COLO668 (cell line): ENCODE measurements at regions not wholly inside any gene's neighbourhood (a gene's known extent, or its start where the extent isn't known, plus 50 kb on each side); places are given as distances from the start of the nearest gene placed in this dataset.
"Not testable (repeated sequence)": the region's sequence is repeated elsewhere in the genome, so short reads cannot be mapped to it uniquely, and the experiment has no call there.

Experiments used
- DNase-seq: peaks from one replicate; lab custom pipeline; 2025; ENCODE audit not compliant: unreplicated experiment; lab: John Stamatoyannopoulos, UW

DNA sequence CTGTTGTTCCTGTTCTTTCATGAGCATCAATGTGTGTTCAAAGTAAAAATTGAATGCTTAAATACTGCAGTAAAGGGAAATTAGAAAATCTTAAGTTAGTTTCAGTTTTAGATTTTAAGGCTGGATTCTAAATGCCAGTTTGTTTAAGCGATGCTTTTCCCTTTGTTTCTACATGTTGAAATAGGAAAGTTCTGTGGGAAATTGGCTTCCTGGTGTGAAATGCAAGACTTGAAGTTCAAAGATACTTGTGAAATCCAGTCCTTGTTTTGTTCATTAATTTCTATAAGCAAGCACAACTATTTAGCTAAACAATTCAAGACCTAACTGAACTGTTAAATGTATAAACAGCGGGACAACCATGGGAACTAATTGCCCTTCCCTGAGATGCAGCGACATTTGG, 149.1 kb downstream of the LYPLAL1 start:
- no peak for DNase-seq

GRCh38 chr1:219320563-219320962, 146.9 kb downstream of the LYPLAL1 start:
- DNase-seq: not testable (repeated sequence)

DNA sequence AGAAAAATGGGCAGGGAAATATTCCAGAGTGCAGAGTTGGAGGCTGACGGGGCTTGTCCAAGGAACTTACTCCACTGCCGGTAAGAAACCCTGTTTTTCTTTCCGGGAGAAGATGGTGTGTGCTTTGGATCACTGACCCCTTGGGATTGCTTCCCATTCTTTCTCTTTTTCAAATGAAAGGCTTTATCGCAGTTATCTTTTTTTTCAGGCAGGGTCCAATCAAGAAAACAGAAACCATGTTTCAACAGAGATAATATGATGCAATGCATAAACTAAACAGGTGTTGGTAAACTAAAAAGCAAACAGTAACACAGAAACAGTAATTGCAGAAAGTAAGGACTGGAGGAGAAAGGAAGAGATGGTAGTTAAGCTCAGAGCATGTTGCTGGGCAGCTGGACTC, 145.1 kb downstream of the LYPLAL1 start:
- DNase-seq: no peak

DNA sequence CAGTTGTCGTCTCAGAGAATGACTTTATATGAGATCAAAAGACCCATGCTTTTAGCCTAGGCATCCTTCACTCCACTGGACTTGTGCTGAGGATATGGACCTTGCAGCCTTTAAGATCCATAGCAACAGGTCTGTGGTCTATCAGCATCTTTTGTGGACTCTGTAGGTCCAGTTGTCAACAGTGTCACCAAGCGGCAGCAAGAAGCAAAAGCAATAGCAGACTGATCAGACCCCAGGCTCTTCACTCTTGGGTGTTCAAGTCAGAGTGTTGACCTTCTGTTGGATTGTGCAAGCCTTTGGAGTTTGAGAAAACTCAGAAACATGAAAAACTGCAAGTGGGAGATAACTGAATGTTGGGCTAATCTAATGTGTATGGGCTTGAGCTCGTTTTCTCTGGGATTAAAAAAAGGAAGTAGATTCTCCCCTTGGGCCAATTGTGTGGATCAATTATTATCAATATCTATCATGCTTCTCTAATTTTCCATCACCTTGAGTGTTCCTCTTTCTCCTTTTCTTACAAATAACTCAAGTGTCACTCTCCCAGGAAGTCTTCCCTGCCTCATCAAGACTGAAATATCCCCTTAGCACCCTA, 144.2 kb downstream of the LYPLAL1 start:
- no peak for DNase-seq

GRCh38 chr1:219316066-219316465, 142.4 kb downstream of the LYPLAL1 start:
- no peak for DNase-seq

DNA sequence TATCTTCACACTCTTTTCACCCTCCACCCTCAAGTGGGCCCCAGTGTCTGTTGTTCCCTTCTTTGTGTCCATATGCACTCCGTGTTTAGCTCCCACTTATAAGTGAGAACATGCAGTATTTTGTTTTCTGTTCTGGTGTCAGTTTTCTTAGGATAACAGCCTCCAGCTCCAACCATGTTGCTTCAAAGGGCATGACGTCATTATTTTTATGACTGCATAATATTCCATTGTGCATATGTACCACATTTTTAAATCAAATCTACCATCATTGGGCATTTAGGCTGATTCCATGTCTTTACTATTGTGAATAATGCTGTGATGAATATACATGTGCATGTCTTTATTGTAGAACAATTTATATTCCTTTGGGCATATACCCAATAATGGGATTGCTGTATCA, 140.3 kb downstream of the LYPLAL1 start:
- no peak for DNase-seq

GRCh38 chr1:219312967-219313366, 139.3 kb downstream of the LYPLAL1 start:
- no peak for DNase-seq

- no peak for DNase-seq
Measured at GRCh38 chr1:219310181-219310728, 136.6 kb downstream of the LYPLAL1 start.

DNA sequence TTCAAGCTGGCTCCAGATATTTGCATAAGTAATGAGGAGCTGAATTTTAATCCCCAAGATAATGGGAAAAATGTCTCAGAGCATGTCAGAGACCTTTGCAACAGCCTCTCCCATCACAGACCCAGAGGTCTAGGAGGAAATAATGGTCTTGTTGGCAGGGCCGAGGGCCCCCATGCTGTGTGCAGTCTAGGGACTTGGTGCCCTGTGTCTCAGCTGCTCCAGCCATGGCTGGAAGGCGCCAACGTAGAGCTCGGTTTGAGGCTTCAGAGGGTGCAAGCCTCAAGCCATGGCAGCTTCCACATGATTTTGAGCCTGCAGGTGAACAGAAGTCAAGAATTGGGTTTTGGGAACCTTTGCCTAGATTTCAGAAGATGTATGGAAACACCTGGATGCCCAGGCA, 134.7 kb downstream of the LYPLAL1 start:
- no peak for DNase-seq

GRCh38 chr1:219304227-219305226, 130.8 kb downstream of the LYPLAL1 start:
- DNase-seq: no peak

DNA sequence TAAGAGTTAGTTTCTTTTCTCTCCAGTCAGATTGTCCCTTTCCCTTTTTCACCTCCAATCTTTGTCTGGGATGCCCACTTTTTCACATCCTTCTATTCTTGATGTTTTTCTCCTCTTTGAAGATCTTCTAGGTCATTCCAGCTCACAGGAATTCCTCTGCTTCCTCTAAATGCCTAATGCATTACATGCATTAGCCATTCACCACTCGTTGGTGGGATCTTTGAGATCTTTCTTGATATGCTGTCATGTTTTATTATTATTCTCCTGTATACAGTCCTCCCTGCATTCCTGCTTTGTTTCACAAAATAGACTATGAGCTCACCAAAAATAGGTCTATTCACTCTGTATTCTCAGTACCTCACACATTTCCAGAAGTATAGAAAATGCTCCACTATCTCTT, 129.0 kb downstream of the LYPLAL1 start:
- no peak for DNase-seq

DNA sequence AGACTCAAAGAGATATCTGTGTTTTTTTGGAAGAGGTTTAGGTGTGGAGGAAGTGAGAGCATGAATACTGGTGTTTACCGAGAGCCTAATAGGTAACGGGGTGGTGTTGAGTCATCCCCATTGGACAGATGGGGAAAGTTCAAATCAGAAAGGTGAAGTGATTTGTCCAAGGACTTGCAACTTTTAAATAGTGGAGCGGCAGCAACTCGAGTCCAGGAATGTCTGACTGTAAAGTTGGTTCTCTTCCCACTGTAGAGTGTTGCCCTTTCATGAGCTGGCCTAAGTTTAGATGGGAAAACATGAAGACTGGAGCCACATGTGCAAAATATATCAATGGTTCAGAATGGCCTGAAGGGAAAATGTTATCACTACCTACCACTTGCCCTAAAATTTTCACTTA, 125.7 kb downstream of the LYPLAL1 start:
- no peak for DNase-seq

DNA sequence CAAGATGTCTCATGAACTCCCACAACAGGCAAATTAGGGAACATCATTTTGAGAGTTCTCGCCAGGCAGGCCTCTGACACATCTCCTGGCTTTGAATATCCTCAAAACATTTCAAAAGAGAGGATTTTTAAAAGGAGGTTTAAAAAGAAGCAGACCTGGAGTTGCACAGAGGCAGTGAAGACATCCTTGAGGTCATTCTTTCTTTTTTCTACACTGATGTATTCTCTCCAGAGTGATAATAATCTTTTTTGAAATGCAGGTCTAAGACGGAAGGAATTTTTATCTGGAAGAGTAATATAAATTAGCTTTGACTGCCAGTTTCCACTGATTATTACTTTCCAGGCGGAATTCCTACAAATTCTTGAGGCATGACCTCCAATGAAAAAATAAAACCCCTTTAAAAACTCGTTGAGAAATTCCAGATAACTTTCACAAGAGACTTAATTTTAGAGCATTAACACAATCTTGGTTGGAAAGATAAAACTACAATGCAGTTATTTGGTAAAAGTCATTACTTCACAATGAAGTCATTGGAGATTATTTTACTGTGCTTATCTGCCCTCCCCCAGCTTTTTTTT, 125.0 kb downstream of the LYPLAL1 start:
- DNase-seq: no peak

GRCh38 chr1:219296430-219297355, 123.0 kb downstream of the LYPLAL1 start:
- no peak for DNase-seq

- DNase-seq: no peak
Measured at GRCh38 chr1:219294251-219294650, 120.6 kb downstream of the LYPLAL1 start.

GRCh38 chr1:219293410-219293809, 119.7 kb downstream of the LYPLAL1 start:
- DNase-seq: no peak

GRCh38 chr1:219292999-219293398, 119.3 kb downstream of the LYPLAL1 start:
- no peak for DNase-seq

DNA sequence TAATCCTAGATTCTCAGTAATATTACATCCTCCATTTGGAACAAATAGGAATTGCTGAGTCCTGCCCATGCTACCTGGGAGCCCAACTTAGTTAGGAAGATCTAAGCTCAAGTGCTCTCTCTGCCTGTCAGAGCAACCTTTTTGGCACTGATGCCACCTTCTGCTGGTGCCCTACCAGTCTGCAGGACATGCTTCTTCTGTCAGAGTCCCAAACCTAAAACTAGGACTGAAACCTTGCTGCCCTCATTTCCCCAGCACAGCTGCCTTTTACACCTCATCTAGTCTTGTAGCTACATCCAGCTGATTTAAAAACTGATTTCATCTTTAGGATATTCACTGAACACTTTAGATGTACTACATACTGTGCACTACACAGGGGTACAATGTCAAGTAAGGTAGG, 118.7 kb downstream of the LYPLAL1 start:
- no peak for DNase-seq

GRCh38 chr1:219289171-219289570, 115.5 kb downstream of the LYPLAL1 start:
- no peak for DNase-seq

- no peak for DNase-seq
Measured at GRCh38 chr1:219283541-219283940, 109.9 kb downstream of the LYPLAL1 start.

DNA sequence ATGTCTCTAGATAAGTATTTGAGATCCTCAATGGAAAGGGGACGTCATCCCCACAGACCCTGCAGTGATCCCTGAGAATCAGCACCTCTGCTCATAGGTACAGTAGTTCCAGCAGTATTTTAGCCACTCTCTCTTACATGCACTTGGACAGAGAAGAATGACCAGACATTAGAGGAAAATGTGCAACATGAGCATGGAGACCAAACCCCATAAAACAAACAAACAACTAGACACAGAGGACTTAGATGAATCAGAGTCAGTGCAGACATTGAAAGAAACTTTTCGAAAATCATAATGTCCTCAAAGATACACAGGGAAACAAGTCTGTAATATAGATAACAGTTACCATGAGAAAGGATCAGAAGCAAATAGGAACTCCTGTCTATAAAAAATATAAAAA, 108.2 kb downstream of the LYPLAL1 start:
- DNase-seq: no peak
